ENCODE measurements at regions not wholly inside any gene's neighbourhood (a gene's known extent, or its start where the extent isn't known, plus 50 kb on each side); places are given as distances from the start of the nearest gene placed in this dataset.

DNA sequence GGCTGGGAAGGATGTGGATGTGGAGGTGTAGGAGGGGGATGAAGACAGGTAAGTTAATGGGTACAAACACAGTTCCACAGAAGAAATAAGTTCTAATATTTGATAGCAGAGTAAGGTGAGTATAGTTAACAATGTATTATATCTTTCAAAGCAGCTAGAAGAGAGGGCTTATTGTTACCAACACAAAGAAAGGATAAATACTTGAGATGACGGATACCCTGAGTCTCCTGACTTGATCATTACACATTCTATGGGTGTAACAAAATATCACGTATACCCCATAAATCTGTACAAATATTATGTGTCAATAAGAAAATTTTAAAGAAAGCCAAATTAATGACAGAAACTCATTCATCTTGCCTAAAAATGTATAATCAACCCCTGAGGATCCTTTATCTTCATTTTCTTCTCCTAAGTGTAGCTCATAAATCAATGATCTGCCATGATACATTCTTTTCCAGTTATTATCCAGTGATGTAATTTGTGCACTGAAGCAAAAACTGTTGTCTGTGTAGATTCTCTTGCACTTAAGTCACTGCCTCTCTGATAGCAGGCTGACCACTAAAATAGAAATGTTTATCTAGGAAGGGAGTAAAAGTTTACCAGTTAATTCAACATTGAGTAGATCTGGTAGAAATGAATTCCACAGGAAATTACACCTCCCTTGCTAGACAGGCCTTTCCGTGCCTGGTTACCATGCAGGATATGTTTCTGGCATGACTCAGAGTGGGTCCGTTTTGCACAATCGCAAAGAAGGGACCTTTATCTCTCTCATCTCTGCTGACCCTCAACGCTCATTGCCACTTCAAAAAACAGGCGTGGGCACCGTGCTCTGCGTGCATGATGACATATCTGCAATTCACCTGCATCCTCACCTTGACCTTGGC lies 249.7 kb upstream of the NCKAP5 start:
- no peaks in the 10 kb centered on the region for H3K27me3 ChIP-seq (ENCODE audit: insufficient read depth, insufficient read length)
- H3K9me3 ChIP-seq (ENCODE audit: insufficient read depth, low read length): no peaks in the 10 kb centered on the region
- H3K4me1 ChIP-seq (ENCODE audit: insufficient read depth, insufficient read length): no peaks in the 10 kb centered on the region
- H3K4me3 ChIP-seq (ENCODE audit: insufficient read length, low read depth): no peak overlapping the region
- H3K36me3 ChIP-seq (ENCODE audit: insufficient read depth, insufficient read length, low read length): no peaks in the 10 kb centered on the region
- DNase-seq (ENCODE audit: low read depth, low spot score): no peak
- H3K9ac ChIP-seq (ENCODE audit: insufficient read length, low read depth): no peak overlapping the region
- TF ChIP-seq ZNF274 (IDR thresholded peaks at IDR 0.05; ENCODE audit: low read depth, low read length) (no peak), YY1 (IDR thresholded peaks at IDR 0.05; ENCODE audit: insufficient read depth, insufficient read length) (no peak), SUZ12 (IDR thresholded peaks at IDR 0.05; ENCODE audit: extremely low read depth, insufficient read depth, insufficient read length) (no peak)

DNA sequence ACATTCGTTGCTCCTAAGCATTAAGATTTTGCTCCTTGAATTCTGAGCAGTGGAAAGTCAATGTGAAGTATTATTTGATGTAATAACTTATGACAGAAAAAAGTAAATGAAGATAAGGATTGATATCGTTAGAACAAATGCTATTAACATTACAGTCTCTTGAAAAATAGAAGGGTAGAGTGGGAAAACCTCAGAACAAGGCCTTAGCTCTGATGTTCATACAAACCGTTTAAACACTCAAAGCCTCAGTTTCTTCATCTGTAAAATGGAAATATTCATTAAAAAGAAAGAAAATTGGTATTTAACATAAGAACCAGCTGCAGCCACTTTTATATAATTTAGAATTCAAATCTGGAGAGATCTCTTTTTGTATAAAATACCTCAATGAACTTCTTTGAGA lies 250.4 kb upstream of the NCKAP5 start:
- no peak for DNase-seq (ENCODE audit: low read depth, low spot score)
- no peak for TF ChIP-seq YY1 (IDR thresholded peaks at IDR 0.05; ENCODE audit: insufficient read depth, insufficient read length)
- TF ChIP-seq SUZ12 (IDR thresholded peaks at IDR 0.05; ENCODE audit: extremely low read depth, insufficient read depth, insufficient read length): no peak
- no peak for TF ChIP-seq ZNF274 (IDR thresholded peaks at IDR 0.05; ENCODE audit: low read depth, low read length)
- Histone ChIP-seq H3K4me1 (ENCODE audit: insufficient read depth, insufficient read length) (no peaks in the 10 kb centered on the region), H3K27me3 (ENCODE audit: insufficient read depth, insufficient read length) (no peaks in the 10 kb centered on the region), H3K9ac (ENCODE audit: insufficient read length, low read depth) (no peak overlapping the region), H3K4me3 (ENCODE audit: insufficient read length, low read depth) (no peak overlapping the region), H3K36me3 (ENCODE audit: insufficient read depth, insufficient read length, low read length) (no peaks in the 10 kb centered on the region), H3K9me3 (ENCODE audit: insufficient read depth, low read length) (no peaks in the 10 kb centered on the region)

DNA sequence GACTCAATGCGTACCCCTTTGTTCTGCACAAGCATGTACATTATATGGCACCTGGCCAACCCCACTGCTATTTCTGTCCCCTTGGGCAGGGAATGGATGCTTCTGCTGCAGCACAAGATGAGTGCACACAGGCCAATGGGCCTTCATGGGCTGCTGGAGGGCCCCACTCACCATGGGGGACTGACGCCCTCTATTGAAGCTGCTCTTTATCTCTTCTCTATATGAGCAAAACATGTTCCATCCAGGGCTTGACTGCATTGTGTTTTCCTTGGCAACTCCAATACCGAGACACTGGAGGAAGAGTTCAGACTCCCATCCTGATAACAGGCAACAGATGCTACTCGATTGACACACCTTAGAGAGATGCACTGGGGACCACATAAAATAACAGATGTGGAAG lies 251.6 kb upstream of the NCKAP5 start:
- DNase-seq (ENCODE audit: low read depth, low spot score): no peak
- Histone ChIP-seq H3K4me1 (ENCODE audit: insufficient read depth, insufficient read length) (no peaks in the 10 kb centered on the region), H3K27me3 (ENCODE audit: insufficient read depth, insufficient read length) (no peaks in the 10 kb centered on the region), H3K36me3 (ENCODE audit: insufficient read depth, insufficient read length, low read length) (no peaks in the 10 kb centered on the region), H3K4me3 (ENCODE audit: insufficient read length, low read depth) (no peak overlapping the region), H3K9ac (ENCODE audit: insufficient read length, low read depth) (no peak overlapping the region), H3K9me3 (ENCODE audit: insufficient read depth, low read length) (no peaks in the 10 kb centered on the region)
- no peak for TF ChIP-seq YY1 (IDR thresholded peaks at IDR 0.05; ENCODE audit: insufficient read depth, insufficient read length)
- TF ChIP-seq SUZ12 (IDR thresholded peaks at IDR 0.05; ENCODE audit: extremely low read depth, insufficient read depth, insufficient read length): no peak
- no peak for TF ChIP-seq ZNF274 (IDR thresholded peaks at IDR 0.05; ENCODE audit: low read depth, low read length)

DNA sequence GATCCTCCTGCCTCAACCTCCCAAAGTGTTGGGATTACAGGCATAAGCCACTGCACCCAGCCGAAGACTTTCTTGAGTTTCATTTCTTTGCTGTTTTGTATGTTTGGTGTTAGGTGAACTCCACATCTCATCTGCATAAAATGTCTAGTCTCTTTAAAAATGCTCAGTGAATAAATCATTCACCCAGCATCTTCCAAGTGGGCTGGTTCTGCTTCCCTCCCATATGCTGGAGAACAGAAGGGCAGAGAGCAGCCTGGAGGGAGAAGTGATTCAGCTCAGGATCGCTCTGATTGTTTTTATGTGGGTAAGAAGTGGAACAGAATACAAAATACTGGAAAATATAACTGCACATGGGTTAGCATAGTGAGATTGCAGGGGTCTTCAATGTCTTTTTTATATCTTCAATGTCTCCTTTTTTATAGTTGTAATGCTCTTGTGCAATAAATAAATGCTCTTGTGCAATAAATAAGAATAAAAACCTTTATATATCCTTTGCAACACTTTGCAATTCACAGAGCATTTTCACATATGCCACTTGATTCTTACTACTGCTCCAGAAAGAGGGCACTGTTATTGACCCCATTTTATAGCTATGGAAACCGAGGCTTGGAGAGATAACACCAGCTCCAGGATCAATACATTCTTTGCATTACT lies 253.0 kb upstream of the NCKAP5 start:
- Histone ChIP-seq H3K36me3 (ENCODE audit: insufficient read depth, insufficient read length, low read length) (no peaks in the 10 kb centered on the region), H3K9me3 (ENCODE audit: insufficient read depth, low read length) (no peaks in the 10 kb centered on the region), H3K4me1 (ENCODE audit: insufficient read depth, insufficient read length) (no peaks in the 10 kb centered on the region), H3K9ac (ENCODE audit: insufficient read length, low read depth) (no peak overlapping the region), H3K4me3 (ENCODE audit: insufficient read length, low read depth) (no peak overlapping the region), H3K27me3 (ENCODE audit: insufficient read depth, insufficient read length) (no peaks in the 10 kb centered on the region)
- no peak for TF ChIP-seq SUZ12 (IDR thresholded peaks at IDR 0.05; ENCODE audit: extremely low read depth, insufficient read depth, insufficient read length)
- TF ChIP-seq ZNF274 (IDR thresholded peaks at IDR 0.05; ENCODE audit: low read depth, low read length): no peak
- no peak for TF ChIP-seq YY1 (IDR thresholded peaks at IDR 0.05; ENCODE audit: insufficient read depth, insufficient read length)
- no peak for DNase-seq (ENCODE audit: low read depth, low spot score)

- Histone ChIP-seq H3K27me3 (ENCODE audit: insufficient read depth, insufficient read length) (no peaks in the 10 kb centered on the region), H3K9ac (ENCODE audit: insufficient read length, low read depth) (no peak overlapping the region), H3K4me3 (ENCODE audit: insufficient read length, low read depth) (no peak overlapping the region), H3K9me3 (ENCODE audit: insufficient read depth, low read length) (no peaks in the 10 kb centered on the region), H3K4me1 (ENCODE audit: insufficient read depth, insufficient read length) (no peaks in the 10 kb centered on the region), H3K36me3 (ENCODE audit: insufficient read depth, insufficient read length, low read length) (no peaks in the 10 kb centered on the region)
- no peak for TF ChIP-seq YY1 (IDR thresholded peaks at IDR 0.05; ENCODE audit: insufficient read depth, insufficient read length)
- TF ChIP-seq ZNF274 (IDR thresholded peaks at IDR 0.05; ENCODE audit: low read depth, low read length): no peak
- DNase-seq (ENCODE audit: low read depth, low spot score): no peak
Measured at GRCh38 chr2:133822517-133823225, 254.4 kb upstream of the NCKAP5 start.

- Histone ChIP-seq H3K4me3 (ENCODE audit: insufficient read length, low read depth) (no peak overlapping the region), H3K9me3 (ENCODE audit: insufficient read depth, low read length) (no peaks in the 10 kb centered on the region), H3K4me1 (ENCODE audit: insufficient read depth, insufficient read length) (no peaks in the 10 kb centered on the region), H3K9ac (ENCODE audit: insufficient read length, low read depth) (no peak overlapping the region), H3K27me3 (ENCODE audit: insufficient read depth, insufficient read length) (no peaks in the 10 kb centered on the region), H3K36me3 (ENCODE audit: insufficient read depth, insufficient read length, low read length) (no peaks in the 10 kb centered on the region)
- no peak for TF ChIP-seq YY1 (IDR thresholded peaks at IDR 0.05; ENCODE audit: insufficient read depth, insufficient read length)
- no peak for TF ChIP-seq SUZ12 (IDR thresholded peaks at IDR 0.05; ENCODE audit: extremely low read depth, insufficient read depth, insufficient read length)
- no peak for TF ChIP-seq ZNF274 (IDR thresholded peaks at IDR 0.05; ENCODE audit: low read depth, low read length)
- no peak for DNase-seq (ENCODE audit: low read depth, low spot score)
Measured at GRCh38 chr2:133823226-133823550, 254.9 kb upstream of the NCKAP5 start.

DNA sequence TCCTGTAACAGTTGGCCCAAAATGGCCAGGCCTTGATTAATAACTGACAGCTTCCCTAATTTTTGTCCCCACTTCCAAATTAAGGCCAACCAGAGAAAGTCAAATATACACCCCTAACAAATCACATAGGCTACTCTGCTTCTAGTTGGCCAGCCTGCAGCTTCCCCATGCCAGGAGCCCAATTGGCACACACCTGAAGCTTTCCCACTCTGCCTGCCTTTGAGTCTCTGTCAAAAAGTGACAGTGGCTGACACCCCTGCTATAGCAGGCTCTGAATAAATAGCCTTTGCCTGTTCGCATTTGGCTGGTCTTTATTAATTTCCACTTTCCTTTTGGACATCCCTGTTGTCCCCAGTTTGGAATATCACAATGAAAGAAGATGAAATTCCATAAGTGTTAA lies 256.6 kb upstream of the NCKAP5 start:
- H3K4me3 ChIP-seq (ENCODE audit: insufficient read length, low read depth): no peak overlapping the region
- no peaks in the 10 kb centered on the region for H3K4me1 ChIP-seq (ENCODE audit: insufficient read depth, insufficient read length)
- TF ChIP-seq YY1 (IDR thresholded peaks at IDR 0.05; ENCODE audit: insufficient read depth, insufficient read length): no peak
- TF ChIP-seq ZNF274 (IDR thresholded peaks at IDR 0.05; ENCODE audit: low read depth, low read length): no peak
- no peak for TF ChIP-seq SUZ12 (IDR thresholded peaks at IDR 0.05; ENCODE audit: extremely low read depth, insufficient read depth, insufficient read length)
- no peak for DNase-seq (ENCODE audit: low read depth, low spot score)
- no peak overlapping the region for H3K9ac ChIP-seq (ENCODE audit: insufficient read length, low read depth)
- H3K9me3 ChIP-seq (ENCODE audit: insufficient read depth, low read length): no peaks in the 10 kb centered on the region
- H3K36me3 ChIP-seq (ENCODE audit: insufficient read depth, insufficient read length, low read length): no peaks in the 10 kb centered on the region
- no peaks in the 10 kb centered on the region for H3K27me3 ChIP-seq (ENCODE audit: insufficient read depth, insufficient read length)
